ENCODE measurements at regions not wholly inside any gene's neighbourhood (a gene's known extent, or its start where the extent isn't known, plus 50 kb on each side); places are given as distances from the start of the nearest gene placed in this dataset.

GRCh38 chr16:64253096-64253495, 868.8 kb downstream of the CDH11 start:
- Histone ChIP-seq H3K27ac (ENCODE audit: low read length) (no peak overlapping the region), H3K9me3 (ENCODE audit: insufficient read depth, low read depth, low read length) (no peaks in the 10 kb centered on the region), H3K4me1 (ENCODE audit: insufficient read depth, low read length) (no peaks in the 10 kb centered on the region), H3K9ac (ENCODE audit: low read depth, low read length) (no peak overlapping the region), H3K4me3 (ENCODE audit: low read length) (no peak overlapping the region), H3K27me3 (ENCODE audit: insufficient read depth, low read length) (no peaks in the 10 kb centered on the region), H3K36me3 (ENCODE audit: insufficient read depth, low read depth, low read length) (no peaks in the 10 kb centered on the region)

- H3K4me3 ChIP-seq (ENCODE audit: low read length), result no peak overlapping the region
- H3K9ac ChIP-seq (ENCODE audit: low read depth, low read length), result no peak overlapping the region
- H3K36me3 ChIP-seq (ENCODE audit: insufficient read depth, low read depth, low read length), result no peaks in the 10 kb centered on the region
- no peaks in the 10 kb centered on the region for H3K4me1 ChIP-seq (ENCODE audit: insufficient read depth, low read length)
- H3K27me3 ChIP-seq (ENCODE audit: insufficient read depth, low read length), result no peaks in the 10 kb centered on the region
- no peak overlapping the region for H3K27ac ChIP-seq (ENCODE audit: low read length)
- H3K9me3 ChIP-seq (ENCODE audit: insufficient read depth, low read depth, low read length), result no peaks in the 10 kb centered on the region
Observed at GRCh38 chr16:64251742-64252141, 870.1 kb downstream of the CDH11 start.

GRCh38 chr16:64250866-64251265, 871.0 kb downstream of the CDH11 start:
- no peak overlapping the region for H3K4me3 ChIP-seq (ENCODE audit: low read length)
- H3K27me3 ChIP-seq (ENCODE audit: insufficient read depth, low read length), result no peaks in the 10 kb centered on the region
- H3K4me1 ChIP-seq (ENCODE audit: insufficient read depth, low read length), result no peaks in the 10 kb centered on the region
- H3K9me3 ChIP-seq (ENCODE audit: insufficient read depth, low read depth, low read length), result no peaks in the 10 kb centered on the region
- H3K9ac ChIP-seq (ENCODE audit: low read depth, low read length), result no peak overlapping the region
- H3K36me3 ChIP-seq (ENCODE audit: insufficient read depth, low read depth, low read length), result no peaks in the 10 kb centered on the region
- H3K27ac ChIP-seq (ENCODE audit: low read length), result no peak overlapping the region

- Histone ChIP-seq H3K36me3 (ENCODE audit: insufficient read depth, low read depth, low read length) (no peaks in the 10 kb centered on the region), H3K27ac (ENCODE audit: low read length) (no peak overlapping the region), H3K9me3 (ENCODE audit: insufficient read depth, low read depth, low read length) (peaks cover 10% of the 10 kb centered on the region; the same call in 1 of the 2 replicates), H3K4me3 (ENCODE audit: low read length) (no peak overlapping the region), H3K4me1 (ENCODE audit: insufficient read depth, low read length) (no peaks in the 10 kb centered on the region), H3K9ac (ENCODE audit: low read depth, low read length) (no peak overlapping the region), H3K27me3 (ENCODE audit: insufficient read depth, low read length) (no peaks in the 10 kb centered on the region)
Observed at GRCh38 chr16:64242492-64242891, 879.4 kb downstream of the CDH11 start.

- H3K9me3 ChIP-seq (ENCODE audit: insufficient read depth, low read depth, low read length), result peaks cover 10% of the 10 kb centered on the region; the same call in 1 of the 2 replicates
- H3K4me1 ChIP-seq (ENCODE audit: insufficient read depth, low read length), result no peaks in the 10 kb centered on the region
- H3K27me3 ChIP-seq (ENCODE audit: insufficient read depth, low read length), result no peaks in the 10 kb centered on the region
- no peak overlapping the region for H3K9ac ChIP-seq (ENCODE audit: low read depth, low read length)
- H3K27ac ChIP-seq (ENCODE audit: low read length), result no peak overlapping the region
- no peaks in the 10 kb centered on the region for H3K36me3 ChIP-seq (ENCODE audit: insufficient read depth, low read depth, low read length)
- H3K4me3 ChIP-seq (ENCODE audit: low read length), result no peak overlapping the region
Observed at GRCh38 chr16:64240586-64240985, 881.3 kb downstream of the CDH11 start.

- H3K4me3 ChIP-seq (ENCODE audit: low read length), result no peak overlapping the region
- no peaks in the 10 kb centered on the region for H3K27me3 ChIP-seq (ENCODE audit: insufficient read depth, low read length)
- H3K9ac ChIP-seq (ENCODE audit: low read depth, low read length), result no peak overlapping the region
- H3K9me3 ChIP-seq (ENCODE audit: insufficient read depth, low read depth, low read length), result no peaks in the 10 kb centered on the region
- no peaks in the 10 kb centered on the region for H3K36me3 ChIP-seq (ENCODE audit: insufficient read depth, low read depth, low read length)
- H3K27ac ChIP-seq (ENCODE audit: low read length), result no peak overlapping the region
- H3K4me1 ChIP-seq (ENCODE audit: insufficient read depth, low read length), result no peaks in the 10 kb centered on the region
Observed at GRCh38 chr16:64238571-64238970, 883.3 kb downstream of the CDH11 start.

GRCh38 chr16:64236316-64236715, 885.5 kb downstream of the CDH11 start:
- H3K36me3 ChIP-seq (ENCODE audit: insufficient read depth, low read depth, low read length), result no peaks in the 10 kb centered on the region

GRCh38 chr16:64234200-64234599, 887.7 kb downstream of the CDH11 start:
- Histone ChIP-seq H3K9me3 (ENCODE audit: insufficient read depth, low read depth, low read length) (no peaks in the 10 kb centered on the region), H3K27me3 (ENCODE audit: insufficient read depth, low read length) (no peaks in the 10 kb centered on the region)

More at GRCh38 chr16:64236316-64236715, 885.5 kb downstream of the CDH11 start:
- no peaks in the 10 kb centered on the region for H3K27me3 ChIP-seq (ENCODE audit: insufficient read depth, low read length)
- H3K9ac ChIP-seq (ENCODE audit: low read depth, low read length), result no peak overlapping the region
- H3K27ac ChIP-seq (ENCODE audit: low read length), result no peak overlapping the region
- no peaks in the 10 kb centered on the region for H3K9me3 ChIP-seq (ENCODE audit: insufficient read depth, low read depth, low read length)
- H3K4me3 ChIP-seq (ENCODE audit: low read length), result no peak overlapping the region
- no peaks in the 10 kb centered on the region for H3K4me1 ChIP-seq (ENCODE audit: insufficient read depth, low read length)

GRCh38 chr16:64225696-64226095, 896.2 kb downstream of the CDH11 start:
- no peak overlapping the region for H3K9ac ChIP-seq (ENCODE audit: low read depth, low read length)
- H3K36me3 ChIP-seq (ENCODE audit: insufficient read depth, low read depth, low read length), result no peaks in the 10 kb centered on the region
- no peak overlapping the region for H3K27ac ChIP-seq (ENCODE audit: low read length)
- no peaks in the 10 kb centered on the region for H3K27me3 ChIP-seq (ENCODE audit: insufficient read depth, low read length)
- no peak overlapping the region for H3K4me3 ChIP-seq (ENCODE audit: low read length)
- no peaks in the 10 kb centered on the region for H3K4me1 ChIP-seq (ENCODE audit: insufficient read depth, low read length)
- no peaks in the 10 kb centered on the region; the same call in 1 of the 2 replicates for H3K9me3 ChIP-seq (ENCODE audit: insufficient read depth, low read depth, low read length)

More at GRCh38 chr16:64234200-64234599, 887.7 kb downstream of the CDH11 start:
- Histone ChIP-seq H3K27ac (ENCODE audit: low read length) (no peak overlapping the region), H3K4me3 (ENCODE audit: low read length) (no peak overlapping the region), H3K4me1 (ENCODE audit: insufficient read depth, low read length) (no peaks in the 10 kb centered on the region), H3K36me3 (ENCODE audit: insufficient read depth, low read depth, low read length) (no peaks in the 10 kb centered on the region), H3K9ac (ENCODE audit: low read depth, low read length) (no peak overlapping the region)

GRCh38 chr16:64225036-64225435, 896.8 kb downstream of the CDH11 start:
- H3K27ac ChIP-seq (ENCODE audit: low read length), result no peak overlapping the region

GRCh38 chr16:64217789-64218535, 903.9 kb downstream of the CDH11 start:
- no peak overlapping the region for H3K27ac ChIP-seq (ENCODE audit: low read length)
- no peaks in the 10 kb centered on the region for H3K4me1 ChIP-seq (ENCODE audit: insufficient read depth, low read length)
- H3K4me3 ChIP-seq (ENCODE audit: low read length), result no peak overlapping the region
- H3K36me3 ChIP-seq (ENCODE audit: insufficient read depth, low read depth, low read length), result no peaks in the 10 kb centered on the region
- no peaks in the 10 kb centered on the region for H3K9me3 ChIP-seq (ENCODE audit: insufficient read depth, low read depth, low read length)
- no peak overlapping the region for H3K9ac ChIP-seq (ENCODE audit: low read depth, low read length)
- H3K27me3 ChIP-seq (ENCODE audit: insufficient read depth, low read length), result no peaks in the 10 kb centered on the region

More at GRCh38 chr16:64225036-64225435, 896.8 kb downstream of the CDH11 start:
- H3K27me3 ChIP-seq (ENCODE audit: insufficient read depth, low read length), result no peaks in the 10 kb centered on the region
- H3K9ac ChIP-seq (ENCODE audit: low read depth, low read length), result no peak overlapping the region
- H3K4me3 ChIP-seq (ENCODE audit: low read length), result no peak overlapping the region
- H3K9me3 ChIP-seq (ENCODE audit: insufficient read depth, low read depth, low read length), result no peaks in the 10 kb centered on the region; the same call in 1 of the 2 replicates
- H3K36me3 ChIP-seq (ENCODE audit: insufficient read depth, low read depth, low read length), result no peaks in the 10 kb centered on the region
- no peaks in the 10 kb centered on the region for H3K4me1 ChIP-seq (ENCODE audit: insufficient read depth, low read length)

GRCh38 chr16:64215730-64216129, 906.1 kb downstream of the CDH11 start:
- H3K9me3 ChIP-seq (ENCODE audit: insufficient read depth, low read depth, low read length), result no peaks in the 10 kb centered on the region
- H3K36me3 ChIP-seq (ENCODE audit: insufficient read depth, low read depth, low read length), result no peaks in the 10 kb centered on the region
- no peak overlapping the region for H3K9ac ChIP-seq (ENCODE audit: low read depth, low read length)
- no peak overlapping the region for H3K27ac ChIP-seq (ENCODE audit: low read length)
- no peaks in the 10 kb centered on the region for H3K27me3 ChIP-seq (ENCODE audit: insufficient read depth, low read length)
- H3K4me1 ChIP-seq (ENCODE audit: insufficient read depth, low read length), result no peaks in the 10 kb centered on the region
- no peak overlapping the region for H3K4me3 ChIP-seq (ENCODE audit: low read length)

All from iPS-20b (cell line).